Smooth muscle cell (in vitro differentiated cells): ENCODE measurements at regions not wholly inside any gene's neighbourhood (a gene's known extent, or its start where the extent isn't known, plus 50 kb on each side); places are given as distances from the start of the nearest gene placed in this dataset.

ENCODE experiments used
- DNase-seq: peaks from one replicate; lab custom pipeline; 2025; ENCODE audit not compliant: unreplicated experiment; lab: John Stamatoyannopoulos, UW
- H2AFZ ChIP-seq: fragments of 200-600 bp; sonication (generic); 2 replicates; pipeline ENCODE4 v1.6.0; 2016; ENCODE audit warnings: antibody characterized with exemption, low read depth, mild to moderate bottlenecking
- H3F3A ChIP-seq: fragments of 200-600 bp; sonication (generic); 2 replicates; pipeline ENCODE4 v1.6.0; 2017; ENCODE audit warnings: antibody characterized with exemption, low read depth
- H3K27ac ChIP-seq: fragments of 200-600 bp; sonication (generic); 2 replicates; pipeline ENCODE4 v1.5.1; 2016; ENCODE audit warnings: low read depth, mild to moderate bottlenecking
- H3K27me3 ChIP-seq: fragments of 200-600 bp; sonication (generic); 2 replicates; pipeline ENCODE4 v1.6.1; 2016; ENCODE audit warnings: low read depth, mild to moderate bottlenecking
- H3K36me3 ChIP-seq: fragments of 200-600 bp; sonication (generic); 2 replicates; pipeline ENCODE4 v1.5.1; 2016; ENCODE audit warnings: low read depth
- H3K4me1 ChIP-seq: fragments of 200-600 bp; sonication (generic); 2 replicates; pipeline ENCODE4 v1.5.1; 2016; ENCODE audit warnings: low read depth
- H3K4me2 ChIP-seq: fragments of 200-600 bp; sonication (generic); 2 replicates; pipeline ENCODE4 v1.6.0; 2016; ENCODE audit warnings: mild to moderate bottlenecking
- H3K4me3 ChIP-seq: fragments of 200-600 bp; sonication (generic); 2 replicates; pipeline ENCODE4 v1.5.1; 2016; ENCODE audit warnings: mild to moderate bottlenecking
- H3K79me2 ChIP-seq: fragments of 200-600 bp; sonication (generic); 2 replicates; pipeline ENCODE4 v1.6.0; 2016; ENCODE audit warnings: low read depth, mild to moderate bottlenecking
- H3K9ac ChIP-seq: fragments of 200-600 bp; sonication (generic); 2 replicates; pipeline ENCODE4 v1.6.0; 2016; ENCODE audit warnings: low read depth
- H3K9me3 ChIP-seq: fragments of 200-600 bp; sonication (generic); replicated peaks from 2 replicates; pipeline ENCODE4 v1.5.1; 2016; ENCODE audit warnings: low read depth
- H4K20me1 ChIP-seq: fragments of 200-600 bp; sonication (generic); 2 replicates; pipeline ENCODE4 v1.6.0; 2016; ENCODE audit warnings: low read depth
- WGBS: methylation state at CpG from one replicate; pipeline ENCODE4 v1.1.7; 2016; ENCODE audit warnings: low lambda C conversion rate; 5-methylcytosine and 5-hydroxymethylcytosine counted together
- TF ChIP-seq, protein P1 (sequence below): fragments of 200-600 bp; sonication (generic); IDR thresholded peaks from 2 replicates; pipeline ENCODE4 v1.5.1; 2017; ENCODE audit warnings: borderline replicate concordance, mild to moderate bottlenecking, antibody characterized with exemption; ENCODE audit not compliant: insufficient read depth, poor library complexity, severe bottlenecking

DNA sequence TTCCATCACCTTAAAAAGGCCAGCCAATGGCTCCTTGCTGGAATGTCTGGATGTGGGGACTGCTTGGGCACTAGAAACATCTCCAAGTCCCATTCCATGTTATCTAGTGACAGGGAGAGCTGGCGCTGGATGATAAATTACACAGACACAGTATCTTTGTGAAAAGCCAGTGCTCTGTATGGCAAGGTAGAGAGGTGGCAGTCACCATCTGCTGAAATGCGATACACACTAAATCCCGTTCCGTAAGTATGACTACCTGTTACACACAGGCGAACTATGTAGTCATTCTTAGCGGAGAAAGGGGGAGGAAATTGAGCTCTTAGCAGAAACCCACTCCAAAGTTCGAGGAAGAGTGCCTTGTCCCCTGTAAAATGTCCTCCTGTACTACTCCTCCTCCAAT lies 81.0 kb upstream of the MYOCD start:
- WGBS, result 76% methylated on average over 7 of the region's 7 CpGs
- H3K4me3 ChIP-seq, result no peak overlapping the region
- H3K9ac ChIP-seq, result no peak overlapping the region
- H3K4me1 ChIP-seq, result no peaks in the 10 kb centered on the region
- H3K79me2 ChIP-seq, result no peaks in the 10 kb centered on the region
- no peaks in the 10 kb centered on the region for H3F3A ChIP-seq
- TF ChIP-seq, protein P1, sequence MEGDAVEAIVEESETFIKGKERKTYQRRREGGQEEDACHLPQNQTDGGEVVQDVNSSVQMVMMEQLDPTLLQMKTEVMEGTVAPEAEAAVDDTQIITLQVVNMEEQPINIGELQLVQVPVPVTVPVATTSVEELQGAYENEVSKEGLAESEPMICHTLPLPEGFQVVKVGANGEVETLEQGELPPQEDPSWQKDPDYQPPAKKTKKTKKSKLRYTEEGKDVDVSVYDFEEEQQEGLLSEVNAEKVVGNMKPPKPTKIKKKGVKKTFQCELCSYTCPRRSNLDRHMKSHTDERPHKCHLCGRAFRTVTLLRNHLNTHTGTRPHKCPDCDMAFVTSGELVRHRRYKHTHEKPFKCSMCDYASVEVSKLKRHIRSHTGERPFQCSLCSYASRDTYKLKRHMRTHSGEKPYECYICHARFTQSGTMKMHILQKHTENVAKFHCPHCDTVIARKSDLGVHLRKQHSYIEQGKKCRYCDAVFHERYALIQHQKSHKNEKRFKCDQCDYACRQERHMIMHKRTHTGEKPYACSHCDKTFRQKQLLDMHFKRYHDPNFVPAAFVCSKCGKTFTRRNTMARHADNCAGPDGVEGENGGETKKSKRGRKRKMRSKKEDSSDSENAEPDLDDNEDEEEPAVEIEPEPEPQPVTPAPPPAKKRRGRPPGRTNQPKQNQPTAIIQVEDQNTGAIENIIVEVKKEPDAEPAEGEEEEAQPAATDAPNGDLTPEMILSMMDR, result no peak
- no peak overlapping the region for H3K4me2 ChIP-seq
- H3K36me3 ChIP-seq, result no peaks in the 10 kb centered on the region
- no peaks in the 10 kb centered on the region for H3K9me3 ChIP-seq
- no peaks in the 10 kb centered on the region for H4K20me1 ChIP-seq
- H2AFZ ChIP-seq, result peak overlapping the region; percentile 13
- H3K27ac ChIP-seq, result no peak overlapping the region
- H3K27me3 ChIP-seq, result no peaks in the 10 kb centered on the region
- DNase-seq, result no peak

DNA sequence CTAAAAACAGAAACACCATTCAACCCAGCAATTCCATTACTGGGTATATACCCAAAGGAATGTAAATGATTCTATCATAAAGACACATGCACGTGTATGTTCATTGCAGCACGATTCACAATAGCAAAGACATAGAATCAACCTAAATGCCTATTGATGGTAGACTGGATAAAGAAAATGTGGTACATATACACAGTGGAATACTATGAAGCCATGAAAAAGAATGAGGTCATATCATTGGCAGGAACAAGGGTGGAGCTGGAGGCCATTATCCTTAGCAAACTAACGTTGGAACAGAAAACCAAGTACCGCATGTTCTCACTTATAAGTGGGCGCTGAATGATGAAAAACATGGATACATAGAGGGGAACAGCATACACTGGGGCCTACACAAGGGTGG lies 77.2 kb upstream of the MYOCD start:
- H3K36me3 ChIP-seq, result no peaks in the 10 kb centered on the region
- WGBS, result 95% methylated on average over 5 of the region's 5 CpGs

DNA sequence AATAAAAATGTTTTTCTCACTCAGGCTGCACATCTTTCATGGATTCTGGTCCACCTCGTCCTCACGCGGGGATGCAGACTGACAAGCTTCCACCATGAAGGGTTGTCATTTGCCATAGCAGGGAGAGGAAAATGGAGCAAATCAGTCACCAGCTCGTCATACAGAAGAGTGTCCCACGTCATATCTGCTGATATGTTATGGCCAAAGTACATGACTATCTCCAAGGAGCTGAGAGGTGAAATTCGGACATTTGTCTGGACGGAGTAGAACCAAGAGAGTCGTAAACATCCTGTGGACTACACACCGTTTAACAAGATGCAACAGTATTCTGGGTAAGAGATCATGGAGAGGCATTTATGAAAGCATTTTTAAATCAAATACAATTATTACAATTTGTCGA lies 75.3 kb upstream of the MYOCD start:
- Histone ChIP-seq H3K4me1 (no peaks in the 10 kb centered on the region), H3K4me3 (no peak overlapping the region), H3K36me3 (no peaks in the 10 kb centered on the region), H4K20me1 (no peaks in the 10 kb centered on the region), H3K79me2 (no peaks in the 10 kb centered on the region), H3K4me2 (no peak overlapping the region), H3K9ac (no peak overlapping the region), H3K27me3 (no peaks in the 10 kb centered on the region), H3K9me3 (no peaks in the 10 kb centered on the region), H3F3A (no peaks in the 10 kb centered on the region), H2AFZ (no peak overlapping the region), H3K27ac (no peak overlapping the region)
- DNase-seq, result no peak
- TF ChIP-seq, protein P1, result no peak
- 97% methylated on average over 10 of the region's 10 CpGs for whole genome bisulfite sequencing

More for the DNA sequence above, 77.2 kb upstream of the MYOCD start:
- no peak overlapping the region for H2AFZ ChIP-seq
- TF ChIP-seq, protein P1, result no peak
- H3K4me3 ChIP-seq, result no peak overlapping the region
- no peaks in the 10 kb centered on the region for H3K9me3 ChIP-seq
- no peak for DNase-seq
- H3K4me2 ChIP-seq, result no peak overlapping the region
- no peak overlapping the region for H3K9ac ChIP-seq
- H3K79me2 ChIP-seq, result no peaks in the 10 kb centered on the region
- no peaks in the 10 kb centered on the region for H3K27me3 ChIP-seq
- H4K20me1 ChIP-seq, result no peaks in the 10 kb centered on the region
- no peaks in the 10 kb centered on the region for H3K4me1 ChIP-seq
- H3F3A ChIP-seq, result no peaks in the 10 kb centered on the region
- H3K27ac ChIP-seq, result no peak overlapping the region

DNA sequence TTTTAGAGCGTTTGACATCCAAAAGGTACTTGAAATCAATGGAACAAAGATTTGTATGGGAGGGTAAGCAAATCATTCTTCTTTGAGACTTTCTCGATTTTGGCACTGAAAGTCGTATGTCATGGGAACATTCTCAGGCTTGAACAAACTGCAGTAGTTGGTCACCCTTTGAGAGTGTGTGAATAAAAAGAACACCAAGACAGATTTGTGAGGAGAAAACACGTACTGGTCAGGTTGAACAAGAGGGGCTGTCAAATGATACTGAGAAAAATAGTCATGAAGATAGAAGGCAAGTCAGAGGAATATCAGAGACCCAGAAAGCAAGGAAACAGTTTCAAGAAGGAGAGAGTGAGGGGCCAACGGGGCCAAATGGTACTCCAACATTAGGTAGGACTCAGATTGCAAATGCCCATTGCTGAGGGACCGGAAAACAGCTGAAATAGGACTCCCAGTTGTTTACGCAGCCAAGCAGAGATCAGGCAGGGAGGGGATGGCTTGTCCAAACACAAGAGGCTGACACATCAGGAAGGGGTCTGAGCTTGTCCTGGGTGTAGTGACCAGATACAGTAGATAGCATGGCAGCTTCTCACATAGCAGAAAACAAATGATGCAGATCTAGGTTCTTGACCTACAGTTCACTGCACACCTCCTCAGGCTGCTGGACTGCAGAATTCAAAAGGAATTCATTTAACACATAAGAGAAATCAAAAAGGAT lies 74.5 kb upstream of the MYOCD start:
- H3K79me2 ChIP-seq, result no peaks in the 10 kb centered on the region
- no peak overlapping the region for H2AFZ ChIP-seq
- H3K4me2 ChIP-seq, result no peak overlapping the region
- H3K36me3 ChIP-seq, result no peaks in the 10 kb centered on the region
- H3K9ac ChIP-seq, result no peak overlapping the region
- 93% methylated on average over 7 of the region's 7 CpGs for WGBS
- H3F3A ChIP-seq, result no peaks in the 10 kb centered on the region
- no peaks in the 10 kb centered on the region for H3K27me3 ChIP-seq
- H3K9me3 ChIP-seq, result no peaks in the 10 kb centered on the region
- no peak overlapping the region for H3K4me3 ChIP-seq
- no peak for DNase-seq
- no peaks in the 10 kb centered on the region for H3K4me1 ChIP-seq
- TF ChIP-seq, protein P1, result no peak
- H4K20me1 ChIP-seq, result no peaks in the 10 kb centered on the region
- no peak overlapping the region for H3K27ac ChIP-seq
